ENCODE measurements at regions not wholly inside any gene's neighbourhood (a gene's known extent, or its start where the extent isn't known, plus 50 kb on each side); places are given as distances from the start of the nearest gene placed in this dataset.

GRCh38 chr13:83753912-83754624 lies 128.2 kb downstream of the SLITRK1 start:
- no peak for TF ChIP-seq EZH2 (IDR thresholded peaks at IDR 0.05)
- no peak for TF ChIP-seq POLR2AphosphoS5 (IDR thresholded peaks at IDR 0.05; ENCODE audit: borderline replicate concordance, low read depth, low read length)

All from SK-N-MC (cell line).